ENCODE measurements at regions not wholly inside any gene's neighbourhood (a gene's known extent, or its start where the extent isn't known, plus 50 kb on each side); places are given as distances from the start of the nearest gene placed in this dataset.
A peak's percentile ranks its signal among the peaks of the same experiment; 100 is the strongest.

- Histone ChIP-seq H2BK120ac (ENCODE audit: low read depth, low read length, poor library complexity, severe bottlenecking) (no peak overlapping the region), H2AK5ac (ENCODE audit: insufficient read length, low read length) (no peak overlapping the region), H4K20me1 (ENCODE audit: control insufficient read depth, insufficient read depth, insufficient read length) (no peaks in the 10 kb centered on the region), H2BK20ac (ENCODE audit: low read depth, low read length, poor library complexity, severe bottlenecking) (no peak overlapping the region), H4K8ac (replicated peaks; ENCODE audit: insufficient read length, low read depth, low read length) (no peak overlapping the region), H3K9ac (ENCODE audit: extremely low read depth, insufficient read length, low read length) (no peak overlapping the region), H3K79me2 (ENCODE audit: insufficient read depth, low read length) (no peaks in the 10 kb centered on the region), H4K5ac (ENCODE audit: insufficient read length, low read depth, low read length) (no peak overlapping the region), H3K79me1 (ENCODE audit: insufficient read depth, low read depth, low read length, poor library complexity, severe bottlenecking) (no peaks in the 10 kb centered on the region), H3K23ac (ENCODE audit: insufficient read length, low read depth, low read length) (no peak overlapping the region), H3K27me3 (ENCODE audit: insufficient read depth, low read length) (no peaks in the 10 kb centered on the region), H3K23me2 (ENCODE audit: insufficient read length, low read depth, low read length, poor library complexity, severe bottlenecking) (no peaks in the 10 kb centered on the region), H3K4ac (ENCODE audit: low read depth, low read length) (no peak overlapping the region), H3T11ph (ENCODE audit: low read length) (no peak overlapping the region), H3K18ac (ENCODE audit: insufficient read length, low read depth, low read length) (no peak overlapping the region), H3K4me2 (ENCODE audit: insufficient read depth, insufficient read length, low read length) (no peak overlapping the region), H4K91ac (ENCODE audit: insufficient read length, low read depth, low read length) (no peak overlapping the region), H3K14ac (ENCODE audit: insufficient read depth, low read length) (0 out of 2 replicates have a peak overlapping the region, but pooled peaks have one; percentile 26), H2BK12ac (ENCODE audit: insufficient read length, low read depth, low read length) (no peak overlapping the region), H3K56ac (ENCODE audit: insufficient read length, low read depth, low read length) (no peak overlapping the region), H3K9me3 (ENCODE audit: control insufficient read depth, low read depth, low read length) (no peaks in the 10 kb centered on the region), H3K27ac (ENCODE audit: insufficient read length, low read depth, low read length) (no peak overlapping the region), H3K4me1 (ENCODE audit: insufficient read depth, low read length) (0 out of 2 replicates have a peak, but pooled peaks cover 3% of the 10 kb centered on the region), H2AFZ (ENCODE audit: low read length) (no peak overlapping the region), H2BK15ac (ENCODE audit: low read depth, low read length) (no peak overlapping the region), H2BK5ac (ENCODE audit: insufficient read length, low read length) (no peak overlapping the region)
- no peak overlapping the region for H3K4me3 Mint-ChIP-seq
- no peaks in the 10 kb centered on the region; a peak in 1 of 7 replicates for H3K36me3 Mint-ChIP-seq (ENCODE audit: insufficient read depth in 1 of 3, low read depth in 3 of 3)
- H3K4me1 Mint-ChIP-seq = peaks cover 7 to 33% of the 10 kb centered on the region in 2 experiments; a peak in 3 of 4 replicates
- peaks cover 0 to 3% of the 10 kb centered on the region in 2 experiments; a peak in 1 of 5 replicates for H3K9me3 Mint-ChIP-seq
- peaks cover 20% of the 10 kb centered on the region for H3K27me3 Mint-ChIP-seq (ENCODE audit: low read depth)
- no CpG with 5 or more reads among the region's 8 CpGs for WGBS (ENCODE audit: extremely low coverage, insufficient read length, low lambda C conversion rate)
- TF ChIP-seq CTCF (conservative IDR thresholded peaks at IDR 0.05) = no peak
- no peak overlapping the region for H3K27ac Mint-ChIP-seq
- no peak for DNase-seq
These were observed 499.6 kb downstream of the MIAT start for GRCh38 chr22:27156821-27157489.
